ENCODE measurements at regions not wholly inside any gene's neighbourhood (a gene's known extent, or its start where the extent isn't known, plus 50 kb on each side); places are given as distances from the start of the nearest gene placed in this dataset.

DNA sequence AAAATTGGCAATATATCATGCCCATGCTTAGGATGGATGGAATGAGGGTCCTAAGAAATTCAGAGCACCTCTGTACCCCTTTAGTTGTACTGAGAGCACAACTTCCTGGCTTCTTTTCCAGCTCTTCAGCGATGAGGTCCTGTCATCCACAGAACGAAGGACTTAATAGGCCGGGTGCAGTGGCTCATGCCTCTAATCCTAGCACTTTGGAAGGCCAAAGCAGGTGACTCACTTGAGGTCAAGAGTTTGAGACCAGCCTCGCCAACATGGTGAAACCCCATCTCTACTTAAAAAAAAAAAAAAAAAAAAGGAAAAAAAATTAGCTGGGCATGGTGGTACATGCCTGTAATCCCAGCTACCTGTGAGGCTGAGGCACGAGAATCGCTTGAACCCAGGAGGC, 125.3 kb upstream of the BMAL1 start:
- TF ChIP-seq, protein P1, sequence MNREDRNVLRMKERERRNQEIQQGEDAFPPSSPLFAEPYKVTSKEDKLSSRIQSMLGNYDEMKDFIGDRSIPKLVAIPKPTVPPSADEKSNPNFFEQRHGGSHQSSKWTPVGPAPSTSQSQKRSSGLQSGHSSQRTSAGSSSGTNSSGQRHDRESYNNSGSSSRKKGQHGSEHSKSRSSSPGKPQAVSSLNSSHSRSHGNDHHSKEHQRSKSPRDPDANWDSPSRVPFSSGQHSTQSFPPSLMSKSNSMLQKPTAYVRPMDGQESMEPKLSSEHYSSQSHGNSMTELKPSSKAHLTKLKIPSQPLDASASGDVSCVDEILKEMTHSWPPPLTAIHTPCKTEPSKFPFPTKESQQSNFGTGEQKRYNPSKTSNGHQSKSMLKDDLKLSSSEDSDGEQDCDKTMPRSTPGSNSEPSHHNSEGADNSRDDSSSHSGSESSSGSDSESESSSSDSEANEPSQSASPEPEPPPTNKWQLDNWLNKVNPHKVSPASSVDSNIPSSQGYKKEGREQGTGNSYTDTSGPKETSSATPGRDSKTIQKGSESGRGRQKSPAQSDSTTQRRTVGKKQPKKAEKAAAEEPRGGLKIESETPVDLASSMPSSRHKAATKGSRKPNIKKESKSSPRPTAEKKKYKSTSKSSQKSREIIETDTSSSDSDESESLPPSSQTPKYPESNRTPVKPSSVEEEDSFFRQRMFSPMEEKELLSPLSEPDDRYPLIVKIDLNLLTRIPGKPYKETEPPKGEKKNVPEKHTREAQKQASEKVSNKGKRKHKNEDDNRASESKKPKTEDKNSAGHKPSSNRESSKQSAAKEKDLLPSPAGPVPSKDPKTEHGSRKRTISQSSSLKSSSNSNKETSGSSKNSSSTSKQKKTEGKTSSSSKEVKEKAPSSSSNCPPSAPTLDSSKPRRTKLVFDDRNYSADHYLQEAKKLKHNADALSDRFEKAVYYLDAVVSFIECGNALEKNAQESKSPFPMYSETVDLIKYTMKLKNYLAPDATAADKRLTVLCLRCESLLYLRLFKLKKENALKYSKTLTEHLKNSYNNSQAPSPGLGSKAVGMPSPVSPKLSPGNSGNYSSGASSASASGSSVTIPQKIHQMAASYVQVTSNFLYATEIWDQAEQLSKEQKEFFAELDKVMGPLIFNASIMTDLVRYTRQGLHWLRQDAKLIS (CRISPR knock-in tag; IDR thresholded peaks at IDR 0.05), result no peak
- no peak for TF ChIP-seq ZNF230 (CRISPR knock-in tag; IDR thresholded peaks at IDR 0.05)
- TF ChIP-seq, protein P2, sequence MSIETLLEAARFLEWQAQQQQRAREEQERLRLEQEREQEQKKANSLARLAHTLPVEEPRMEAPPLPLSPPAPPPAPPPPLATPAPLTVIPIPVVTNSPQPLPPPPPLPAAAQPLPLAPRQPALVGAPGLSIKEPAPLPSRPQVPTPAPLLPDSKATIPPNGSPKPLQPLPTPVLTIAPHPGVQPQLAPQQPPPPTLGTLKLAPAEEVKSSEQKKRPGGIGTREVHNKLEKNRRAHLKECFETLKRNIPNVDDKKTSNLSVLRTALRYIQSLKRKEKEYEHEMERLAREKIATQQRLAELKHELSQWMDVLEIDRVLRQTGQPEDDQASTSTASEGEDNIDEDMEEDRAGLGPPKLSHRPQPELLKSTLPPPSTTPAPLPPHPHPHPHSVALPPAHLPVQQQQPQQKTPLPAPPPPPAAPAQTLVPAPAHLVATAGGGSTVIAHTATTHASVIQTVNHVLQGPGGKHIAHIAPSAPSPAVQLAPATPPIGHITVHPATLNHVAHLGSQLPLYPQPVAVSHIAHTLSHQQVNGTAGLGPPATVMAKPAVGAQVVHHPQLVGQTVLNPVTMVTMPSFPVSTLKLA (IDR thresholded peaks at IDR 0.05), result no peak
- TF ChIP-seq POLR2A (IDR thresholded peaks at IDR 0.05; ENCODE audit: insufficient read depth in 1 of 2, low read depth in 2 of 2, low read length in 2 of 2), result no peak
- no peak for TF ChIP-seq ZNF317 (CRISPR knock-in tag; IDR thresholded peaks at IDR 0.05)
- no peak for TF ChIP-seq ZZZ3 (CRISPR knock-in tag; IDR thresholded peaks at IDR 0.05; ENCODE audit: borderline replicate concordance)
- TF ChIP-seq SOX6 (IDR thresholded peaks at IDR 0.05), result no peak
- no peak for TF ChIP-seq SOX6 (CRISPR knock-in tag; IDR thresholded peaks at IDR 0.05)
- TF ChIP-seq THAP11 (CRISPR knock-in tag; IDR thresholded peaks at IDR 0.05), result 0 out of 2 replicates have a peak, but pooled peaks have one; percentile 4
- WGBS (ENCODE audit: low lambda C conversion rate), result 92% methylated on average over 6 of the region's 6 CpGs

More for the DNA sequence above, 125.3 kb upstream of the BMAL1 start:
- DNase-seq (ENCODE audit: low spot score), result no peak
- peaks cover 56% of the 10 kb centered on the region for H3K4me1 ChIP-seq (ENCODE audit: insufficient read depth, low read length)
- H3K79me2 ChIP-seq (ENCODE audit: insufficient read depth, low read length), result no peaks in the 10 kb centered on the region
- ChIA-PET CTCF (ENCODE audit: low intra/inter-chr PET ratio, low total read pairs) (interaction anchor here (0.8 to 3.9 kb wide), 4 partner anchors 37 to 188 kb away, joined by 3 to 36 read pairs (median 4); no protein-coding TSS in a partner anchor), POLR2A (interaction anchor here (4.3 kb wide), 1 partner anchor 11 kb away, joined by 21 read pairs; no protein-coding TSS in a partner anchor)
- intact Hi-C loops (cut with micrococcal nuclease; ENCODE audit: unreplicated experiment) (loop anchor here (1.0 kb wide), 1 partner anchor 188 kb away; no protein-coding TSS in a partner anchor), in situ Hi-C loops (cut with HindIII; ENCODE audit: extremely low pct_ligation_motif_present, low pct_unique_long_range_greater_than_20kb) (loop anchor here (5.0 kb wide), 1 partner anchor 185 kb away; no protein-coding TSS in a partner anchor)
- H3K36me3 ChIP-seq (replicated peaks in 1 of 2; ENCODE audit: control insufficient read depth in 1 of 2, insufficient read depth in 2 of 2, low read length in 2 of 2), result no peaks in the 10 kb centered on the region
- H3K9ac ChIP-seq (ENCODE audit: insufficient read depth, low read depth, low read length), result no peak overlapping the region
- no TSS peak for BruUV-seq (replicated peaks)
- H4K20me1 ChIP-seq (ENCODE audit: insufficient read depth, low read length), result no peaks in the 10 kb centered on the region
- H3K27me3 ChIP-seq (ENCODE audit: control insufficient read depth in 1 of 2, insufficient read depth in 2 of 2, low read length in 2 of 2), result no peaks in the 10 kb centered on the region; a peak in 1 of 5 replicates
- H3K9me3 ChIP-seq (ENCODE audit: low read length), result no peaks in the 10 kb centered on the region
- H3K27ac ChIP-seq (ENCODE audit: extremely low read length, insufficient read depth, low read length), result no peak overlapping the region
- FAIRE-seq, result no peak
- H3K4me3 ChIP-seq (replicated peaks in 1 of 3; ENCODE audit: insufficient read depth in 1 of 3, low read depth in 2 of 3, low read length in 3 of 3), result no peak overlapping the region
- ATAC-seq, result no peak
- no peak overlapping the region for H2AFZ ChIP-seq (ENCODE audit: low read length)
- no peak overlapping the region for H3K4me2 ChIP-seq (ENCODE audit: low read depth, low read length)

Data from HepG2 (cell line).